GM23338 (cell line): ENCODE measurements at regions not wholly inside any gene's neighbourhood (a gene's known extent, or its start where the extent isn't known, plus 50 kb on each side); places are given as distances from the start of the nearest gene placed in this dataset.

Source experiments
- ATAC-seq: fragments of 200-7000 bp; cut with Tn5 transposase; 3 replicates; pipeline ENCODE4 v1.9.1; 2020
- DNase-seq: peaks from one replicate; pipeline ENCODE4 v3.0.0-alpha.2; 2015; ENCODE audit warnings: low spot score
- H2AFZ ChIP-seq: fragments of 200-600 bp; sonication (generic); 2 replicates; pipeline ENCODE4 v1.8.0; 2016; ENCODE audit warnings: antibody characterized with exemption, mild to moderate bottlenecking, moderate library complexity
- H3F3A ChIP-seq: fragments of 200-600 bp; sonication (generic); replicated peaks from 2 replicates; pipeline ENCODE4 v1.8.0; 2017; ENCODE audit warnings: antibody characterized with exemption, mixed run types, low read depth
- H3K27ac ChIP-seq: fragments of 200-600 bp; sonication (generic); 2 replicates; pipeline ENCODE4 v1.6.1; 2016; ENCODE audit warnings: low read depth
- H3K27me3 ChIP-seq: fragments of 200-600 bp; sonication (generic); 2 replicates; pipeline ENCODE4 v1.8.0; 2016; ENCODE audit warnings: mild to moderate bottlenecking, mixed run types, moderate library complexity; ENCODE audit not compliant: insufficient read depth
- H3K36me3 ChIP-seq: fragments of 200-600 bp; sonication (generic); 2 replicates; pipeline ENCODE4 v1.8.0; 2016; ENCODE audit warnings: mild to moderate bottlenecking; ENCODE audit not compliant: insufficient read depth
- H3K4me1 ChIP-seq: fragments of 200-600 bp; sonication (generic); 2 replicates; pipeline ENCODE4 v1.8.0; 2016; ENCODE audit warnings: mild to moderate bottlenecking, moderate library complexity; ENCODE audit not compliant: insufficient read depth
- H3K4me2 ChIP-seq: fragments of 200-600 bp; sonication (generic); 2 replicates; pipeline ENCODE4 v1.7.1; 2017; ENCODE audit warnings: mixed run types
- H3K4me3 ChIP-seq: fragments of 200-600 bp; sonication (generic); 2 replicates; pipeline ENCODE4 v1.6.1; 2016; ENCODE audit warnings: mixed run types
- H3K79me2 ChIP-seq: fragments of 200-600 bp; sonication (generic); replicated peaks from 2 replicates; pipeline ENCODE4 v1.8.0; 2017; ENCODE audit warnings: mild to moderate bottlenecking; ENCODE audit not compliant: insufficient read depth
- H3K9me2 ChIP-seq: fragments of 200-600 bp; sonication (generic); 2 replicates; pipeline ENCODE4 v1.8.0; 2017; ENCODE audit not compliant: insufficient read depth
- H4K20me1 ChIP-seq: fragments of 200-600 bp; sonication (generic); replicated peaks from 2 replicates; pipeline ENCODE4 v1.8.0; 2017; ENCODE audit warnings: mild to moderate bottlenecking; ENCODE audit not compliant: insufficient read depth
- H3K27ac Mint-ChIP-seq: 2 replicates; pipeline ENCODE4 v1.8.0; 2020; ENCODE audit warnings: inconsistent platforms, mild to moderate bottlenecking, moderate library complexity, mixed read lengths
- H3K27me3 Mint-ChIP-seq: 3 replicates; pipeline ENCODE4 v1.8.0; 2022; ENCODE audit warnings: low read depth, mild to moderate bottlenecking, moderate library complexity, mixed read lengths, inconsistent platforms; ENCODE audit not compliant: insufficient read depth, poor library complexity
- H3K36me3 Mint-ChIP-seq: 3 replicates; pipeline ENCODE4 v1.8.0; 2021; ENCODE audit warnings: low read depth, mild to moderate bottlenecking, inconsistent platforms, moderate library complexity, mixed read lengths
- H3K4me1 Mint-ChIP-seq: 3 replicates; pipeline ENCODE4 v1.8.0; 2020; ENCODE audit warnings: mild to moderate bottlenecking, inconsistent platforms, mixed read lengths
- H3K4me3 Mint-ChIP-seq: 3 replicates; pipeline ENCODE4 v1.8.0; 2021; ENCODE audit warnings: moderate library complexity, mild to moderate bottlenecking, inconsistent platforms, mixed read lengths
- H3K9me3 Mint-ChIP-seq: 3 replicates; pipeline ENCODE4 v1.8.0; 2020; ENCODE audit warnings: moderate library complexity, mild to moderate bottlenecking, inconsistent platforms, mixed read lengths
- CREB1 ChIP-seq: fragments of 250-450 bp; sonication (Bioruptor Pico); IDR thresholded peaks from 2 replicates; pipeline ENCODE4 v1.5.0; 2020; ENCODE audit warnings: low read depth, mild to moderate bottlenecking, moderate library complexity
- EZH2phosphoT487 ChIP-seq: fragments of 200-600 bp; sonication (generic); IDR thresholded peaks from one replicate; pipeline ENCODE4 v1.8.1; 2018; ENCODE audit warnings: antibody characterized with exemption; ENCODE audit not compliant: unreplicated experiment
- JUNB ChIP-seq: IDR thresholded peaks from one replicate; pipeline ENCODE4 v1.6.1; 2016; ENCODE audit warnings: antibody characterized with exemption; ENCODE audit not compliant: unreplicated experiment
- NANOG ChIP-seq: IDR thresholded peaks from 2 replicates; pipeline ENCODE4 v1.6.1; 2016; ENCODE audit warnings: antibody characterized with exemption, borderline replicate concordance
- POLR2AphosphoS5 ChIP-seq: IDR thresholded peaks from 2 replicates; pipeline ENCODE4 v1.6.1; 2016; ENCODE audit warnings: antibody characterized with exemption, low read depth
- STAT1 ChIP-seq: IDR thresholded peaks from one replicate; pipeline ENCODE4 v1.6.1; 2016; ENCODE audit warnings: antibody characterized with exemption; ENCODE audit not compliant: unreplicated experiment
- ZNF114 ChIP-seq: fragments of 250-450 bp; sonication (Bioruptor Pico); IDR thresholded peaks from 2 replicates; pipeline ENCODE4 v1.5.0; 2020; ENCODE audit warnings: mild to moderate bottlenecking, moderate library complexity
- ZNF331 ChIP-seq: fragments of 250-450 bp; sonication (Bioruptor Pico); IDR thresholded peaks from 2 replicates; pipeline ENCODE4 v1.5.0; 2020; ENCODE audit warnings: low read depth, mild to moderate bottlenecking, moderate library complexity
- TF ChIP-seq, protein P1 (sequence below): IDR thresholded peaks from one replicate; pipeline ENCODE4 v1.6.1; 2018; ENCODE audit warnings: antibody characterized with exemption; ENCODE audit not compliant: unreplicated experiment
- TF ChIP-seq, protein P2 (sequence below): fragments of 250-450 bp; sonication (Bioruptor Pico); IDR thresholded peaks from 2 replicates; pipeline ENCODE4 v1.5.0; 2020; ENCODE audit warnings: mild to moderate bottlenecking, moderate library complexity
- TF ChIP-seq, protein P3 (sequence below): IDR thresholded peaks from 2 replicates; pipeline ENCODE4 v1.6.1; 2016; ENCODE audit warnings: antibody characterized with exemption

DNA sequence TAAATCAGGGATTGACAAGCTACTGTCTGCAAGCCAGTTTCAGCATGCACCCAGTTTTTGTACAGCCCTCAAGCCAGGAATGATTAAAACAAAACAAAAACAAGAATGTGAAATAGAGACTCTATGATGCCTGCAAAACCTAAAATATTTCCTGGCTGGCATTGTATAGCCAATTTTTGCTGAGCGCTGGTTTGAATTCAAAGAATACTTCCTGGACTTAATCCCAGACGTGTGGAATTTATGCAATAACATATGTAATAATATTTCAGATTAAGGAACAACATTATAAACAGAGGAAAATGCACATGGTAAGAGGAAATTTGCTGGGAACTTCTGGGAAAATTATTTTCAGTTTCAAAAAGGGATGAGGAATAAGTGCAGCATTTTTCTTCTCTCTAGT, 148.1 kb upstream of the RPRM start (continued):
- TF ChIP-seq, protein P1, sequence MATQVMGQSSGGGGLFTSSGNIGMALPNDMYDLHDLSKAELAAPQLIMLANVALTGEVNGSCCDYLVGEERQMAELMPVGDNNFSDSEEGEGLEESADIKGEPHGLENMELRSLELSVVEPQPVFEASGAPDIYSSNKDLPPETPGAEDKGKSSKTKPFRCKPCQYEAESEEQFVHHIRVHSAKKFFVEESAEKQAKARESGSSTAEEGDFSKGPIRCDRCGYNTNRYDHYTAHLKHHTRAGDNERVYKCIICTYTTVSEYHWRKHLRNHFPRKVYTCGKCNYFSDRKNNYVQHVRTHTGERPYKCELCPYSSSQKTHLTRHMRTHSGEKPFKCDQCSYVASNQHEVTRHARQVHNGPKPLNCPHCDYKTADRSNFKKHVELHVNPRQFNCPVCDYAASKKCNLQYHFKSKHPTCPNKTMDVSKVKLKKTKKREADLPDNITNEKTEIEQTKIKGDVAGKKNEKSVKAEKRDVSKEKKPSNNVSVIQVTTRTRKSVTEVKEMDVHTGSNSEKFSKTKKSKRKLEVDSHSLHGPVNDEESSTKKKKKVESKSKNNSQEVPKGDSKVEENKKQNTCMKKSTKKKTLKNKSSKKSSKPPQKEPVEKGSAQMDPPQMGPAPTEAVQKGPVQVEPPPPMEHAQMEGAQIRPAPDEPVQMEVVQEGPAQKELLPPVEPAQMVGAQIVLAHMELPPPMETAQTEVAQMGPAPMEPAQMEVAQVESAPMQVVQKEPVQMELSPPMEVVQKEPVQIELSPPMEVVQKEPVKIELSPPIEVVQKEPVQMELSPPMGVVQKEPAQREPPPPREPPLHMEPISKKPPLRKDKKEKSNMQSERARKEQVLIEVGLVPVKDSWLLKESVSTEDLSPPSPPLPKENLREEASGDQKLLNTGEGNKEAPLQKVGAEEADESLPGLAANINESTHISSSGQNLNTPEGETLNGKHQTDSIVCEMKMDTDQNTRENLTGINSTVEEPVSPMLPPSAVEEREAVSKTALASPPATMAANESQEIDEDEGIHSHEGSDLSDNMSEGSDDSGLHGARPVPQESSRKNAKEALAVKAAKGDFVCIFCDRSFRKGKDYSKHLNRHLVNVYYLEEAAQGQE: no peak
- TF ChIP-seq, protein P2, sequence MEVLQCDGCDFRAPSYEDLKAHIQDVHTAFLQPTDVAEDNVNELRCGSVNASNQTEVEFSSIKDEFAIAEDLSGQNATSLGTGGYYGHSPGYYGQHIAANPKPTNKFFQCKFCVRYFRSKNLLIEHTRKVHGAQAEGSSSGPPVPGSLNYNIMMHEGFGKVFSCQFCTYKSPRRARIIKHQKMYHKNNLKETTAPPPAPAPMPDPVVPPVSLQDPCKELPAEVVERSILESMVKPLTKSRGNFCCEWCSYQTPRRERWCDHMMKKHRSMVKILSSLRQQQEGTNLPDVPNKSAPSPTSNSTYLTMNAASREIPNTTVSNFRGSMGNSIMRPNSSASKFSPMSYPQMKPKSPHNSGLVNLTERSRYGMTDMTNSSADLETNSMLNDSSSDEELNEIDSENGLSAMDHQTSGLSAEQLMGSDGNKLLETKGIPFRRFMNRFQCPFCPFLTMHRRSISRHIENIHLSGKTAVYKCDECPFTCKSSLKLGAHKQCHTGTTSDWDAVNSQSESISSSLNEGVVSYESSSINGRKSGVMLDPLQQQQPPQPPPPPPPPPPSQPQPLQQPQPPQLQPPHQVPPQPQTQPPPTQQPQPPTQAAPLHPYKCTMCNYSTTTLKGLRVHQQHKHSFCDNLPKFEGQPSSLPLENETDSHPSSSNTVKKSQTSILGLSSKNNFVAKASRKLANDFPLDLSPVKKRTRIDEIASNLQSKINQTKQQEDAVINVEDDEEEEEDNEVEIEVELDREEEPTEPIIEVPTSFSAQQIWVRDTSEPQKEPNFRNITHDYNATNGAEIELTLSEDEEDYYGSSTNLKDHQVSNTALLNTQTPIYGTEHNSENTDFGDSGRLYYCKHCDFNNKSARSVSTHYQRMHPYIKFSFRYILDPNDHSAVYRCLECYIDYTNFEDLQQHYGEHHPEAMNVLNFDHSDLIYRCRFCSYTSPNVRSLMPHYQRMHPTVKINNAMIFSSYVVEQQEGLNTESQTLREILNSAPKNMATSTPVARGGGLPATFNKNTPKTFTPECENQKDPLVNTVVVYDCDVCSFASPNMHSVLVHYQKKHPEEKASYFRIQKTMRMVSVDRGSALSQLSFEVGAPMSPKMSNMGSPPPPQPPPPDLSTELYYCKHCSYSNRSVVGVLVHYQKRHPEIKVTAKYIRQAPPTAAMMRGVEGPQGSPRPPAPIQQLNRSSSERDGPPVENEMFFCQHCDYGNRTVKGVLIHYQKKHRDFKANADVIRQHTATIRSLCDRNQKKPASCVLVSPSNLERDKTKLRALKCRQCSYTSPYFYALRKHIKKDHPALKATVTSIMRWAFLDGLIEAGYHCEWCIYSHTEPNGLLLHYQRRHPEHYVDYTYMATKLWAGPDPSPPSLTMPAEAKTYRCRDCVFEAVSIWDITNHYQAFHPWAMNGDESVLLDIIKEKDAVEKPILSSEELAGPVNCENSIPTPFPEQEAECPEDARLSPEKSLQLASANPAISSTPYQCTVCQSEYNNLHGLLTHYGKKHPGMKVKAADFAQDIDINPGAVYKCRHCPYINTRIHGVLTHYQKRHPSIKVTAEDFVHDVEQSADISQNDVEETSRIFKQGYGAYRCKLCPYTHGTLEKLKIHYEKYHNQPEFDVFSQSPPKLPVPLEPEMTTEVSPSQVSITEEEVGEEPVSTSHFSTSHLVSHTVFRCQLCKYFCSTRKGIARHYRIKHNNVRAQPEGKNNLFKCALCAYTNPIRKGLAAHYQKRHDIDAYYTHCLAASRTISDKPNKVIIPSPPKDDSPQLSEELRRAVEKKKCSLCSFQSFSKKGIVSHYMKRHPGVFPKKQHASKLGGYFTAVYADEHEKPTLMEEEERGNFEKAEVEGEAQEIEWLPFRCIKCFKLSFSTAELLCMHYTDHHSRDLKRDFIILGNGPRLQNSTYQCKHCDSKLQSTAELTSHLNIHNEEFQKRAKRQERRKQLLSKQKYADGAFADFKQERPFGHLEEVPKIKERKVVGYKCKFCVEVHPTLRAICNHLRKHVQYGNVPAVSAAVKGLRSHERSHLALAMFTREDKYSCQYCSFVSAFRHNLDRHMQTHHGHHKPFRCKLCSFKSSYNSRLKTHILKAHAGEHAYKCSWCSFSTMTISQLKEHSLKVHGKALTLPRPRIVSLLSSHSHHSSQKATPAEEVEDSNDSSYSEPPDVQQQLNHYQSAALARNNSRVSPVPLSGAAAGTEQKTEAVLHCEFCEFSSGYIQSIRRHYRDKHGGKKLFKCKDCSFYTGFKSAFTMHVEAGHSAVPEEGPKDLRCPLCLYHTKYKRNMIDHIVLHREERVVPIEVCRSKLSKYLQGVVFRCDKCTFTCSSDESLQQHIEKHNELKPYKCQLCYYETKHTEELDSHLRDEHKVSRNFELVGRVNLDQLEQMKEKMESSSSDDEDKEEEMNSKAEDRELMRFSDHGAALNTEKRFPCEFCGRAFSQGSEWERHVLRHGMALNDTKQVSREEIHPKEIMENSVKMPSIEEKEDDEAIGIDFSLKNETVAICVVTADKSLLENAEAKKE (CRISPR knock-in tag): no peak
- TF ChIP-seq ZNF331 (CRISPR knock-in tag): no peak
- TF ChIP-seq CREB1 (CRISPR knock-in tag): no peak
- no peak for TF ChIP-seq EZH2phosphoT487
- no peak for TF ChIP-seq POLR2AphosphoS5

DNA sequence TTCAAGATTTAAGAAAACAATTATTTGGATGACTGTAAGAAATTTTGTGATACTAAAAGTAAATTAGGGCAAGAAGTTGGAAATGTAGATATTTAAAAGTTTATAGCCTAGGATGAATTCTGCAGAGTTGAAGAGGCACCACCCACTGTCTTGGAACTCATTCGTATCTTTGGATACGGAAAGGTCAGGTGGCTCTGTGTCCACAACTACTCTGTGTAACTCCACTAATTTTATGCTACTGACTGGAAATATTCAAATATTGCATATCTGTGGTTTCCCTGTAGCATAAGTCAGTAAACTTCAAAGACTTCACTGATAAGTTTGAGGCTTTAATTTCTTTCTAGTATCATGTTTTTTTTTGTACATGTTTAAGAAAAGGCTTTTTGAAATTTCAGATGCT, 156.9 kb upstream of the RPRM start:
- no peak for ATAC-seq
- H3F3A ChIP-seq: no peaks in the 10 kb centered on the region
- peaks cover 12% of the 10 kb centered on the region; the same call in 1 of the 3 replicates for H3K9me3 Mint-ChIP-seq
- TF ChIP-seq NANOG: no peak
- TF ChIP-seq JUNB: no peak
- TF ChIP-seq, protein P3, sequence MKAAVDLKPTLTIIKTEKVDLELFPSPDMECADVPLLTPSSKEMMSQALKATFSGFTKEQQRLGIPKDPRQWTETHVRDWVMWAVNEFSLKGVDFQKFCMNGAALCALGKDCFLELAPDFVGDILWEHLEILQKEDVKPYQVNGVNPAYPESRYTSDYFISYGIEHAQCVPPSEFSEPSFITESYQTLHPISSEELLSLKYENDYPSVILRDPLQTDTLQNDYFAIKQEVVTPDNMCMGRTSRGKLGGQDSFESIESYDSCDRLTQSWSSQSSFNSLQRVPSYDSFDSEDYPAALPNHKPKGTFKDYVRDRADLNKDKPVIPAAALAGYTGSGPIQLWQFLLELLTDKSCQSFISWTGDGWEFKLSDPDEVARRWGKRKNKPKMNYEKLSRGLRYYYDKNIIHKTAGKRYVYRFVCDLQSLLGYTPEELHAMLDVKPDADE: no peak
- no peak for TF ChIP-seq ZNF114
- TF ChIP-seq ZNF331 (CRISPR knock-in tag): no peak
- no peak for TF ChIP-seq CREB1 (CRISPR knock-in tag)
- no peak for TF ChIP-seq STAT1
- TF ChIP-seq POLR2AphosphoS5: no peak
- TF ChIP-seq, protein P1: no peak
- TF ChIP-seq EZH2phosphoT487: no peak

More for the DNA sequence above, 156.9 kb upstream of the RPRM start:
- H3K4me3 Mint-ChIP-seq: no peak overlapping the region
- H2AFZ ChIP-seq: no peak overlapping the region
- H3K4me2 ChIP-seq: no peak overlapping the region
- H3K4me1 ChIP-seq: no peaks in the 10 kb centered on the region
- H3K9me2 ChIP-seq: no peaks in the 10 kb centered on the region
- no peak overlapping the region for H3K27ac Mint-ChIP-seq
- DNase-seq: no peak
- no peaks in the 10 kb centered on the region for H3K27me3 ChIP-seq
- H4K20me1 ChIP-seq: no peaks in the 10 kb centered on the region
- no peaks in the 10 kb centered on the region for H3K79me2 ChIP-seq
- H3K4me1 Mint-ChIP-seq: no peaks in the 10 kb centered on the region
- H3K36me3 Mint-ChIP-seq: 0 out of 3 replicates have a peak, but pooled peaks cover 3% of the 10 kb centered on the region
- H3K27ac ChIP-seq: no peak overlapping the region
- H3K4me3 ChIP-seq: no peak overlapping the region
- no peaks in the 10 kb centered on the region for H3K27me3 Mint-ChIP-seq
- no peaks in the 10 kb centered on the region for H3K36me3 ChIP-seq
